Suppressor macrophage treated with lipopolysaccharide for 4 hours (primary cell): ENCODE measurements at regions not wholly inside any gene's neighbourhood (a gene's known extent, or its start where the extent isn't known, plus 50 kb on each side); places are given as distances from the start of the nearest gene placed in this dataset.

Source experiments
- DNase-seq: peaks from one replicate; pipeline ENCODE4 v3.0.0-alpha.2; 2020

- DNase-seq = no peak
Observed at GRCh38 chr2:155256803-155257202, 558.3 kb downstream of the KCNJ3 start.

GRCh38 chr2:155250800-155251199, 552.3 kb downstream of the KCNJ3 start:
- no peak for DNase-seq

- DNase-seq = no peak
Observed at GRCh38 chr2:155240176-155240575, 541.7 kb downstream of the KCNJ3 start.

GRCh38 chr2:155235710-155236109, 537.2 kb downstream of the KCNJ3 start:
- DNase-seq = no peak

GRCh38 chr2:155223781-155224406, 525.4 kb downstream of the KCNJ3 start:
- DNase-seq = peak; percentile 9

- no peak for DNase-seq
Observed at GRCh38 chr2:155218945-155219344, 520.5 kb downstream of the KCNJ3 start.

- DNase-seq = no peak
Observed at GRCh38 chr2:155218292-155218924, 519.9 kb downstream of the KCNJ3 start.

- no peak for DNase-seq
Observed at GRCh38 chr2:155215037-155215707, 516.7 kb downstream of the KCNJ3 start.

- no peak for DNase-seq
Observed at GRCh38 chr2:155209696-155210450, 511.4 kb downstream of the KCNJ3 start.

GRCh38 chr2:155203178-155203577, 504.7 kb downstream of the KCNJ3 start:
- DNase-seq = no peak

- DNase-seq = no peak
Observed at GRCh38 chr2:155200753-155201152, 502.3 kb downstream of the KCNJ3 start.

GRCh38 chr2:155190342-155190741, 491.8 kb downstream of the KCNJ3 start:
- DNase-seq = no peak

GRCh38 chr2:155178921-155179320, 480.4 kb downstream of the KCNJ3 start:
- DNase-seq = peak; percentile 4

- no peak for DNase-seq
Observed at GRCh38 chr2:155176345-155176744, 477.9 kb downstream of the KCNJ3 start.

GRCh38 chr2:155169317-155169716, 470.8 kb downstream of the KCNJ3 start:
- no peak for DNase-seq

GRCh38 chr2:155162494-155162893, 464.0 kb downstream of the KCNJ3 start:
- DNase-seq = no peak

GRCh38 chr2:155161314-155161713, 462.8 kb downstream of the KCNJ3 start:
- no peak for DNase-seq

GRCh38 chr2:155157711-155158110, 459.2 kb downstream of the KCNJ3 start:
- no peak for DNase-seq

GRCh38 chr2:155157065-155157464, 458.6 kb downstream of the KCNJ3 start:
- no peak for DNase-seq

- no peak for DNase-seq
Observed at GRCh38 chr2:155151945-155152344, 453.4 kb downstream of the KCNJ3 start.

- no peak for DNase-seq
Observed at GRCh38 chr2:155151472-155151871, 453.0 kb downstream of the KCNJ3 start.

- no peak for DNase-seq
Observed at GRCh38 chr2:155145758-155146229, 447.3 kb downstream of the KCNJ3 start.

GRCh38 chr2:155141418-155141817, 442.9 kb downstream of the KCNJ3 start:
- DNase-seq = no peak
